GM23338 (cell line): ENCODE measurements at regions not wholly inside any gene's neighbourhood (a gene's known extent, or its start where the extent isn't known, plus 50 kb on each side); places are given as distances from the start of the nearest gene placed in this dataset.

Experiments used
- ATAC-seq: fragments of 200-7000 bp; cut with Tn5 transposase; 3 replicates; pipeline ENCODE4 v1.9.1; 2020
- DNase-seq: peaks from one replicate; pipeline ENCODE4 v3.0.0-alpha.2; 2015; ENCODE audit warnings: low spot score
- H2AFZ ChIP-seq: fragments of 200-600 bp; sonication (generic); 2 replicates; pipeline ENCODE4 v1.8.0; 2016; ENCODE audit warnings: antibody characterized with exemption, mild to moderate bottlenecking, moderate library complexity
- H3F3A ChIP-seq: fragments of 200-600 bp; sonication (generic); replicated peaks from 2 replicates; pipeline ENCODE4 v1.8.0; 2017; ENCODE audit warnings: antibody characterized with exemption, mixed run types, low read depth
- H3K27ac ChIP-seq: fragments of 200-600 bp; sonication (generic); 2 replicates; pipeline ENCODE4 v1.6.1; 2016; ENCODE audit warnings: low read depth
- H3K27me3 ChIP-seq: fragments of 200-600 bp; sonication (generic); 2 replicates; pipeline ENCODE4 v1.8.0; 2016; ENCODE audit warnings: mild to moderate bottlenecking, mixed run types, moderate library complexity; ENCODE audit not compliant: insufficient read depth
- H3K36me3 ChIP-seq: fragments of 200-600 bp; sonication (generic); 2 replicates; pipeline ENCODE4 v1.8.0; 2016; ENCODE audit warnings: mild to moderate bottlenecking; ENCODE audit not compliant: insufficient read depth
- H3K4me1 ChIP-seq: fragments of 200-600 bp; sonication (generic); 2 replicates; pipeline ENCODE4 v1.8.0; 2016; ENCODE audit warnings: mild to moderate bottlenecking, moderate library complexity; ENCODE audit not compliant: insufficient read depth
- H3K4me2 ChIP-seq: fragments of 200-600 bp; sonication (generic); 2 replicates; pipeline ENCODE4 v1.7.1; 2017; ENCODE audit warnings: mixed run types
- H3K4me3 ChIP-seq: fragments of 200-600 bp; sonication (generic); 2 replicates; pipeline ENCODE4 v1.6.1; 2016; ENCODE audit warnings: mixed run types
- H3K79me2 ChIP-seq: fragments of 200-600 bp; sonication (generic); replicated peaks from 2 replicates; pipeline ENCODE4 v1.8.0; 2017; ENCODE audit warnings: mild to moderate bottlenecking; ENCODE audit not compliant: insufficient read depth
- H3K9me2 ChIP-seq: fragments of 200-600 bp; sonication (generic); 2 replicates; pipeline ENCODE4 v1.8.0; 2017; ENCODE audit not compliant: insufficient read depth
- H4K20me1 ChIP-seq: fragments of 200-600 bp; sonication (generic); replicated peaks from 2 replicates; pipeline ENCODE4 v1.8.0; 2017; ENCODE audit warnings: mild to moderate bottlenecking; ENCODE audit not compliant: insufficient read depth
- H3K27ac Mint-ChIP-seq: 2 replicates; pipeline ENCODE4 v1.8.0; 2020; ENCODE audit warnings: inconsistent platforms, mild to moderate bottlenecking, moderate library complexity, mixed read lengths
- H3K27me3 Mint-ChIP-seq: 3 replicates; pipeline ENCODE4 v1.8.0; 2022; ENCODE audit warnings: low read depth, mild to moderate bottlenecking, moderate library complexity, mixed read lengths, inconsistent platforms; ENCODE audit not compliant: insufficient read depth, poor library complexity
- H3K36me3 Mint-ChIP-seq: 3 replicates; pipeline ENCODE4 v1.8.0; 2021; ENCODE audit warnings: low read depth, mild to moderate bottlenecking, inconsistent platforms, moderate library complexity, mixed read lengths
- H3K4me1 Mint-ChIP-seq: 3 replicates; pipeline ENCODE4 v1.8.0; 2020; ENCODE audit warnings: mild to moderate bottlenecking, inconsistent platforms, mixed read lengths
- H3K4me3 Mint-ChIP-seq: 3 replicates; pipeline ENCODE4 v1.8.0; 2021; ENCODE audit warnings: moderate library complexity, mild to moderate bottlenecking, inconsistent platforms, mixed read lengths
- H3K9me3 Mint-ChIP-seq: 3 replicates; pipeline ENCODE4 v1.8.0; 2020; ENCODE audit warnings: moderate library complexity, mild to moderate bottlenecking, inconsistent platforms, mixed read lengths
- CREB1 ChIP-seq: fragments of 250-450 bp; sonication (Bioruptor Pico); IDR thresholded peaks from 2 replicates; pipeline ENCODE4 v1.5.0; 2020; ENCODE audit warnings: low read depth, mild to moderate bottlenecking, moderate library complexity
- EZH2phosphoT487 ChIP-seq: fragments of 200-600 bp; sonication (generic); IDR thresholded peaks from one replicate; pipeline ENCODE4 v1.8.1; 2018; ENCODE audit warnings: antibody characterized with exemption; ENCODE audit not compliant: unreplicated experiment
- JUNB ChIP-seq: IDR thresholded peaks from one replicate; pipeline ENCODE4 v1.6.1; 2016; ENCODE audit warnings: antibody characterized with exemption; ENCODE audit not compliant: unreplicated experiment
- NANOG ChIP-seq: IDR thresholded peaks from 2 replicates; pipeline ENCODE4 v1.6.1; 2016; ENCODE audit warnings: antibody characterized with exemption, borderline replicate concordance
- POLR2AphosphoS5 ChIP-seq: IDR thresholded peaks from 2 replicates; pipeline ENCODE4 v1.6.1; 2016; ENCODE audit warnings: antibody characterized with exemption, low read depth
- STAT1 ChIP-seq: IDR thresholded peaks from one replicate; pipeline ENCODE4 v1.6.1; 2016; ENCODE audit warnings: antibody characterized with exemption; ENCODE audit not compliant: unreplicated experiment
- ZNF114 ChIP-seq: fragments of 250-450 bp; sonication (Bioruptor Pico); IDR thresholded peaks from 2 replicates; pipeline ENCODE4 v1.5.0; 2020; ENCODE audit warnings: mild to moderate bottlenecking, moderate library complexity
- ZNF331 ChIP-seq: fragments of 250-450 bp; sonication (Bioruptor Pico); IDR thresholded peaks from 2 replicates; pipeline ENCODE4 v1.5.0; 2020; ENCODE audit warnings: low read depth, mild to moderate bottlenecking, moderate library complexity
- TF ChIP-seq, protein P1 (sequence below), 2 experiments: fragments of 200-600 bp in 1 of 2; sonication (generic) in 1 of 2; conservative IDR thresholded peaks; 2 replicates each; pipeline versions ENCODE4 v1.5.1 to v1.6.1; 2016 to 2017; ENCODE audit warnings: antibody characterized with exemption in 2 of 2, low read depth in 2 of 2, mild to moderate bottlenecking in 2 of 2, moderate library complexity in 1 of 2
- TF ChIP-seq, protein P2 (sequence below): IDR thresholded peaks from one replicate; pipeline ENCODE4 v1.6.1; 2018; ENCODE audit warnings: antibody characterized with exemption; ENCODE audit not compliant: unreplicated experiment

DNA sequence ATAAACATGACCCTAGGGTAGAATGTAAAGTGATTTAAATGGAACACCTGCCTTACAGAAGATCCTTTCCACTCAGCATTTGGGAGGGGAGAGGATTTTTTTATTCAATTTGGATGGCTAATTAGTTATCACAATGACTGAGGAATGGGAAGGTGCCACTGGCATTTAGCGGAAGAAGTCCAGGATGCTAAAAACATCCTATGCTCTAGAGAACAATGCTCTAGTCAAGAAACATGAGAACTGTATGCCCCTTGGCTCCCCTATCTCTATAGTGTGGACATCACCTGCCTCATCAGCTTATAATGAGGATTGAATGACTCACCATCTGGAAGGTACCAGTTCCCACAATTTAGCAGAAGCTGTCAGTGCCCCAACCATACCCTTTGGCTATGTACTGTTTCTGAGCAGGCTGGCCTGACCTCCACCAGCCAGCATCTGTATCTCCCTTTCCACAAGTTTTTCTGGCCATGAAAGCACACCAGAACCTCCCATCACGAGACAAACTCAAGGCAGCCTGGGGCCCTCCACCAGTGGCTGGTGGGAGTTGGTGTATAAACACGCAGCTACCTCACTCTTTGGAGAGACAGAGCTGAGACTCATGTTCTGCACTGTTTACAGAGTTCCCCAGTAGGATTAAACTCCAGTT, 109.7 kb upstream of the VASH1 start:
- H4K20me1 ChIP-seq, result no peaks in the 10 kb centered on the region
- no peak overlapping the region for H2AFZ ChIP-seq
- DNase-seq, result no peak
- H3K4me1 ChIP-seq, result no peaks in the 10 kb centered on the region
- no peaks in the 10 kb centered on the region for H3F3A ChIP-seq
- H3K9me2 ChIP-seq, result no peaks in the 10 kb centered on the region
- H3K27me3 ChIP-seq, result no peaks in the 10 kb centered on the region
- H3K79me2 ChIP-seq, result no peaks in the 10 kb centered on the region
- Mint-ChIP-seq H3K4me3 (no peak overlapping the region), H3K36me3 (no peaks in the 10 kb centered on the region), H3K27ac (no peak overlapping the region), H3K9me3 (no peaks in the 10 kb centered on the region; the same call in 2 of the 3 replicates), H3K4me1 (no peaks in the 10 kb centered on the region), H3K27me3 (no peaks in the 10 kb centered on the region)
- no peak for ATAC-seq
- H3K4me2 ChIP-seq, result no peak overlapping the region
- H3K4me3 ChIP-seq, result no peak overlapping the region
- no peak overlapping the region for H3K27ac ChIP-seq
- H3K36me3 ChIP-seq, result no peaks in the 10 kb centered on the region
- TF ChIP-seq STAT1 (no peak), ZNF331 (CRISPR knock-in tag) (no peak), CREB1 (CRISPR knock-in tag) (no peak), JUNB (no peak), POLR2AphosphoS5 (no peak), EZH2phosphoT487 (no peak)
- TF ChIP-seq, protein P1, sequence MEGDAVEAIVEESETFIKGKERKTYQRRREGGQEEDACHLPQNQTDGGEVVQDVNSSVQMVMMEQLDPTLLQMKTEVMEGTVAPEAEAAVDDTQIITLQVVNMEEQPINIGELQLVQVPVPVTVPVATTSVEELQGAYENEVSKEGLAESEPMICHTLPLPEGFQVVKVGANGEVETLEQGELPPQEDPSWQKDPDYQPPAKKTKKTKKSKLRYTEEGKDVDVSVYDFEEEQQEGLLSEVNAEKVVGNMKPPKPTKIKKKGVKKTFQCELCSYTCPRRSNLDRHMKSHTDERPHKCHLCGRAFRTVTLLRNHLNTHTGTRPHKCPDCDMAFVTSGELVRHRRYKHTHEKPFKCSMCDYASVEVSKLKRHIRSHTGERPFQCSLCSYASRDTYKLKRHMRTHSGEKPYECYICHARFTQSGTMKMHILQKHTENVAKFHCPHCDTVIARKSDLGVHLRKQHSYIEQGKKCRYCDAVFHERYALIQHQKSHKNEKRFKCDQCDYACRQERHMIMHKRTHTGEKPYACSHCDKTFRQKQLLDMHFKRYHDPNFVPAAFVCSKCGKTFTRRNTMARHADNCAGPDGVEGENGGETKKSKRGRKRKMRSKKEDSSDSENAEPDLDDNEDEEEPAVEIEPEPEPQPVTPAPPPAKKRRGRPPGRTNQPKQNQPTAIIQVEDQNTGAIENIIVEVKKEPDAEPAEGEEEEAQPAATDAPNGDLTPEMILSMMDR (conservative IDR thresholded peaks at IDR 0.05; ENCODE audit: low read depth in 2 of 2), result no peak

DNA sequence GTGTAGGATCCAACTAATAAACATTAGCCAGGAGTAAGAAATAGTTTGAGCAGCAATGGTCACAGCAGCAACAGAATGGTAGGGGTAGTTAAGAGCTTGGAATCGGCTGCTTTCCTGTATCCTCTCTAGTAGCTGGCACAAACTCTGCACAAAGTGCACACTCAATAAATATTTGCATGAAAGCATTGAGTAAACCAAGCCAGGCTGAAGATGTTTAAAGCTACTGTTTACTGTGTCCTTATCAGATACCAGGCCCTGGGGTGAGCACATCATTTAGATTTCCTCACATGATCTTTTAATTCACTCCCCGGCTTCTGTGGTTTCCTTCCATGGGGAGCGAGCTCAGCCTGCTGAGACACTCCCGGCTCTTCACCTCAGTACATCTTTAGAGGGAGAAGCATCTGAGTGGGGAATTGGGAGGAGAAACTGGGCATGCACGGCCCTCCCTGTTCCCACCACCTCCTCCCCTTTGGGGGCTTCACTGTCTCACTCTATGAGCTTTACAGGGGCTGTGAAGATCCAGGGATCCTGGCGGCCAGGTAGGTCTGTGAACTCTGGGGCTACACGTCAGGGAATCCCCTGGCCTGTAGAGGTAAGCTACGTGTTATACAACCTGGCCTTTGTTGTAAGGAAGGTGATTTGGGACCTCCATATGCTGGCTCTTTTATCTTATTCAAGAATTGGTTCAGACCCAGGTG, 107.2 kb upstream of the VASH1 start:
- Histone ChIP-seq H3K4me2 (no peak overlapping the region), H3K27me3 (no peaks in the 10 kb centered on the region), H4K20me1 (no peaks in the 10 kb centered on the region), H2AFZ (no peak overlapping the region), H3K9me2 (no peaks in the 10 kb centered on the region), H3K27ac (no peak overlapping the region), H3K4me1 (no peaks in the 10 kb centered on the region), H3K4me3 (no peak overlapping the region), H3F3A (no peaks in the 10 kb centered on the region), H3K79me2 (no peaks in the 10 kb centered on the region), H3K36me3 (0 out of 2 replicates have a peak, but pooled peaks cover 8% of the 10 kb centered on the region)
- no peak overlapping the region for H3K4me3 Mint-ChIP-seq
- H3K9me3 Mint-ChIP-seq, result peaks cover 12% of the 10 kb centered on the region
- no peak overlapping the region for H3K27ac Mint-ChIP-seq
- DNase-seq (no peak), ATAC-seq (no peak)
- H3K27me3 Mint-ChIP-seq, result no peaks in the 10 kb centered on the region
- no peaks in the 10 kb centered on the region for H3K36me3 Mint-ChIP-seq
- TF ChIP-seq, protein P1 (conservative IDR thresholded peaks at IDR 0.05; ENCODE audit: low read depth in 2 of 2), result no peak
- TF ChIP-seq STAT1 (no peak), ZNF114 (CRISPR knock-in tag) (no peak), NANOG (no peak), JUNB (no peak)
- TF ChIP-seq, protein P2, sequence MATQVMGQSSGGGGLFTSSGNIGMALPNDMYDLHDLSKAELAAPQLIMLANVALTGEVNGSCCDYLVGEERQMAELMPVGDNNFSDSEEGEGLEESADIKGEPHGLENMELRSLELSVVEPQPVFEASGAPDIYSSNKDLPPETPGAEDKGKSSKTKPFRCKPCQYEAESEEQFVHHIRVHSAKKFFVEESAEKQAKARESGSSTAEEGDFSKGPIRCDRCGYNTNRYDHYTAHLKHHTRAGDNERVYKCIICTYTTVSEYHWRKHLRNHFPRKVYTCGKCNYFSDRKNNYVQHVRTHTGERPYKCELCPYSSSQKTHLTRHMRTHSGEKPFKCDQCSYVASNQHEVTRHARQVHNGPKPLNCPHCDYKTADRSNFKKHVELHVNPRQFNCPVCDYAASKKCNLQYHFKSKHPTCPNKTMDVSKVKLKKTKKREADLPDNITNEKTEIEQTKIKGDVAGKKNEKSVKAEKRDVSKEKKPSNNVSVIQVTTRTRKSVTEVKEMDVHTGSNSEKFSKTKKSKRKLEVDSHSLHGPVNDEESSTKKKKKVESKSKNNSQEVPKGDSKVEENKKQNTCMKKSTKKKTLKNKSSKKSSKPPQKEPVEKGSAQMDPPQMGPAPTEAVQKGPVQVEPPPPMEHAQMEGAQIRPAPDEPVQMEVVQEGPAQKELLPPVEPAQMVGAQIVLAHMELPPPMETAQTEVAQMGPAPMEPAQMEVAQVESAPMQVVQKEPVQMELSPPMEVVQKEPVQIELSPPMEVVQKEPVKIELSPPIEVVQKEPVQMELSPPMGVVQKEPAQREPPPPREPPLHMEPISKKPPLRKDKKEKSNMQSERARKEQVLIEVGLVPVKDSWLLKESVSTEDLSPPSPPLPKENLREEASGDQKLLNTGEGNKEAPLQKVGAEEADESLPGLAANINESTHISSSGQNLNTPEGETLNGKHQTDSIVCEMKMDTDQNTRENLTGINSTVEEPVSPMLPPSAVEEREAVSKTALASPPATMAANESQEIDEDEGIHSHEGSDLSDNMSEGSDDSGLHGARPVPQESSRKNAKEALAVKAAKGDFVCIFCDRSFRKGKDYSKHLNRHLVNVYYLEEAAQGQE, result no peak
- H3K4me1 Mint-ChIP-seq, result no peaks in the 10 kb centered on the region
